ENCODE measurements at regions not wholly inside any gene's neighbourhood (a gene's known extent, or its start where the extent isn't known, plus 50 kb on each side); places are given as distances from the start of the nearest gene placed in this dataset.

GRCh38 chr15:35293353-35294130 is 208.4 kb upstream of the NANOGP8 start:
- TF ChIP-seq CTCF (IDR thresholded peaks at IDR 0.05; ENCODE audit: insufficient read depth, low read length, severe bottlenecking): no peak
- DNase-seq (ENCODE audit: low read depth) (peak; percentile 47), FAIRE-seq (no peak)
- Histone ChIP-seq H3K36me3 (ENCODE audit: control insufficient read depth, insufficient read depth, low read length) (no peaks in the 10 kb centered on the region), H3K27me3 (ENCODE audit: control insufficient read depth, insufficient read depth, low read length) (no peaks in the 10 kb centered on the region), H3K4me3 (ENCODE audit: low read depth, low read length) (no peak overlapping the region)

DNA sequence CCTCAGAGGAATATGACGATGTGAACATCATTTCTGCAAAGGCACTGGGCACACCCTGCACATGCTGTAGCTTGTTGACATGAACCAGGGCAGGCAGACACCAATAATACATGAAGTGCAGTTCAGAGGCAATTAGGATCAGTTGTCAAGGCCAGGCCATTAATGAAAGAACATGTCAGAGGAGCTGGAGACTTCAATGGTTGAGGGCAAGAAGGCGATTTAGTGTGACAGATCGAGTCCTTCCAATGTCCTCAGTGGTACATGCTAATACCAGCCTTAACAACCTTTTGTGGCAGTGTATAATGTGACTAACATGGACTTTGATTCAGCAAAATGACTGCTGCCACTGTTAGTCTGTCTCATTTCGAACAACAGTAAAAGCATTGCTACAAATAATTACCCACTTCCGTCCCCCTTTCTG is 205.2 kb upstream of the NANOGP8 start:
- H3K27me3 ChIP-seq (ENCODE audit: control insufficient read depth, insufficient read depth, low read length): no peaks in the 10 kb centered on the region
- FAIRE-seq (no peak), DNase-seq (ENCODE audit: low read depth) (peak; percentile 66)
- TF ChIP-seq CTCF (IDR thresholded peaks at IDR 0.05; ENCODE audit: insufficient read depth, low read length, severe bottlenecking): no peak
- H3K4me3 ChIP-seq (ENCODE audit: low read depth, low read length): no peak overlapping the region
- no peaks in the 10 kb centered on the region for H3K36me3 ChIP-seq (ENCODE audit: control insufficient read depth, insufficient read depth, low read length)

DNA sequence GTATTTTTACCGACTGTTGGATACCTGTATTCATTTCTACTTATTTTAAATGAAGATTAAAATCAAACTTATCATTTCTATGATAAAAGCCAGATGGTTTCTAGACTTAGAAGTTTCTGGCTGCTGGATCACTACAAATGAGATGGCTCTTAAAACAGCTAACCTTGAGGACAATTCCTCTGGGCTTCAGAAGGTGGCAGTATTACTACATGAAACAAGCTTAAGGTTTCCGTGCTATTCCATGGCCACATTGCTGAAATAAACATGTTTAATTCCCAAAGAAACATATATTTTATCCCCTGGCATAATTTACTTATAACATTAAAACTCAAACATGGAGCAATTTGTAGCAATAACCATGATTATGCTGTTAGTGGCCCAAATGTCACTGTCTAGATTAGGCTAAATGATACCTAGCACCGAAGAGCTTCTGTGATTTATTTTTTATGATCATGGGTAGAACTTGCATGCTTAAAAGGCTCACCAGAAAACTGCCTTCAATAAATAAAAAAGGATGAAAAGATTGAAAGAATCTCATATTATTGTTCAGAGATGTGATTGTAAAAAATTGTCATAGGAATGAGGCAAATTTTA is 204.0 kb upstream of the NANOGP8 start:
- DNase-seq (ENCODE audit: low read depth) (peak; percentile 64), FAIRE-seq (no peak)
- Histone ChIP-seq H3K36me3 (ENCODE audit: control insufficient read depth, insufficient read depth, low read length) (no peaks in the 10 kb centered on the region), H3K4me3 (ENCODE audit: low read depth, low read length) (no peak overlapping the region), H3K27me3 (ENCODE audit: control insufficient read depth, insufficient read depth, low read length) (no peaks in the 10 kb centered on the region)
- TF ChIP-seq CTCF (IDR thresholded peaks at IDR 0.05; ENCODE audit: insufficient read depth, low read length, severe bottlenecking): peak; percentile 65

GRCh38 chr15:35288580-35288979 is 203.5 kb upstream of the NANOGP8 start:
- FAIRE-seq (no peak), DNase-seq (ENCODE audit: low read depth) (no peak)
- no peaks in the 10 kb centered on the region for H3K27me3 ChIP-seq (ENCODE audit: control insufficient read depth, insufficient read depth, low read length)
- H3K36me3 ChIP-seq (ENCODE audit: control insufficient read depth, insufficient read depth, low read length): no peaks in the 10 kb centered on the region
- no peak overlapping the region for H3K4me3 ChIP-seq (ENCODE audit: low read depth, low read length)
- no peak for TF ChIP-seq CTCF (IDR thresholded peaks at IDR 0.05; ENCODE audit: insufficient read depth, low read length, severe bottlenecking)

- no peak for FAIRE-seq
Observed at GRCh38 chr15:35286721-35287120, 201.6 kb upstream of the NANOGP8 start.

More at GRCh38 chr15:35286721-35287120, 201.6 kb upstream of the NANOGP8 start:
- Histone ChIP-seq H3K4me3 (ENCODE audit: low read depth, low read length) (no peak overlapping the region), H3K36me3 (ENCODE audit: control insufficient read depth, insufficient read depth, low read length) (no peaks in the 10 kb centered on the region), H3K27me3 (ENCODE audit: control insufficient read depth, insufficient read depth, low read length) (no peaks in the 10 kb centered on the region)
- no peak for TF ChIP-seq CTCF (IDR thresholded peaks at IDR 0.05; ENCODE audit: insufficient read depth, low read length, severe bottlenecking)
- no peak for DNase-seq (ENCODE audit: low read depth)
